Daoy (cell line): ENCODE measurements at regions not wholly inside any gene's neighbourhood (a gene's known extent, or its start where the extent isn't known, plus 50 kb on each side); places are given as distances from the start of the nearest gene placed in this dataset.

ENCODE experiments used
- DNase-seq: peaks from one replicate; pipeline ENCODE4 v3.0.0-alpha.2; 2015; ENCODE audit warnings: low read depth

DNA sequence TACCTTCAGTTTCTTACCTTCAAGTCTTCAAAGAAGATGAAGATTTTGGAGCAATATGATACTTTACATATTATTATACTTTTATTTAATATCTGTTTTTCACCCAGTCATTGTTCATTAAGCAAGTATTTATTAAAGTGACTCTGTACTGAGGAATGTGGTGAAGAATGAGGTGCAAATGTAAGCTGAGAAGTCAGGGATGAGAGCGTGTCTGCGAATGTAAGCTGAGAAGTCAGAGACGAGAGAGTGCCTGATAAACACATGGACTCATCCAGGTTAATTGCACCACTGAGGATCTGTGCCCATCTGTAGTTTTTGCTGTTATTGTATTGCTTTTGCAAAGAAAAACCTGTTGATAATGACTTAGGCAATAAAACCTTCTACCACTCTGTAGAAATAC is 211.9 kb upstream of the FAR2 start:
- peak; percentile 3 for DNase-seq

DNA sequence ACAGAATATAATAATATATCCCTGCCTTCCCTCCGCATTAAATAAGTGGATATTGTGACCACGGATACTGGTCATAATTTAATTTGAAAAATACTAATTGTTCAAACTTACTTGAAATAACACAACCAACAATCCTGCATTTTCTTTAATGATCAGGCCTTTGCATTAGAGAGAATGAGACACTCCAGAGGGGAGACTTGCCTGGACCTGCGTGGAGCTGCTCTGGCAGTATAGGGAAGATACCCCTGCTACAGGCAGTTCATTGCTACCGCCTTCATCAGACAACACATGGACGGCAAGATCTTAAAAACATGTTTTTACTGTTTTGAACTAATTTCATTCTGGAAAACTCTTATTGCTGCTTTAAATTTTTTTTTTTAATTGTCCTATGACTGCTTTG is 211.0 kb upstream of the FAR2 start:
- no peak for DNase-seq

- peak; percentile 1 for DNase-seq
Observed at GRCh38 chr12:28938581-28939235, 210.4 kb upstream of the FAR2 start.

DNA sequence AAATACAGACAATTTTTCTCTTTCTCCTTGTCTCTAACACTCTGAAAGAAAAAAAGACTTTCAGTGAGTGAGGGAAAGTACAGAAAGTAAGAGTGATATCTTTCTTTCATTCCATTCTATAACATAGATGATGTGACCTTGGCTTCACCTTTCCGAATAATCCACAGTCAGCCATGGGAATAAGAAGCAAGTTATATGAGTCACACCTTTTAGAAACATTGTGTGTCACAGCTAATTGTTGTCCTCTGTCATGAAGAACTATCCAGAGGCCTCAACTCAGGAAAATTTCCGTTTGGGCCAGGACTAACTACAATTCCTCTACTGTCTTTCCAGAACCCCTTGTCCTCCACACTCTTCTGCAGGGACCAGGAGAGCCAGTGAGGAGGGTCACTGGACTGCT is 209.7 kb upstream of the FAR2 start:
- DNase-seq = no peak

DNA sequence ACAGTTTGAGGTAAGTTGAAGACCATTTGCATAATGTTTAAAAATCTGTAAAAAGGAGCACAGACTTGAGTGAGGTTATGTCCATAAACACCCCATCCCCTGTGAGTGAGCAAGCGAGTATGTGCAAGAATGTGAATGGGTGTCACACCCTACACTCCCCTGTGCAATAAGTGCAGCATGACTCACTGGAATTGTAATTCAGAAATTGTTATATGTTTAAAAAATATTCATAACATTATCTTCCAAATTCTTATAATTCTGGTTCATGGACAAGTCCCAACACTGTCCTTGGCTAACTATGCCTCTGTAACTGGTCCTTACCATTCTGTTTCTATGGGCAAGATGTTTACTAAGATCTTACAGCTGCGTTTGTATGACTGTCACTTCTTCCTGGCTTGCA is 207.8 kb upstream of the FAR2 start:
- no peak for DNase-seq

GRCh38 chr12:28946361-28946760 is 202.7 kb upstream of the FAR2 start:
- DNase-seq = no peak

- DNase-seq = no peak
Observed at GRCh38 chr12:28948685-28949084, 200.4 kb upstream of the FAR2 start.

- no peak for DNase-seq
Observed at GRCh38 chr12:28949184-28949583, 199.9 kb upstream of the FAR2 start.

GRCh38 chr12:28950049-28950448 is 199.0 kb upstream of the FAR2 start:
- DNase-seq = no peak

GRCh38 chr12:28951935-28952334 is 197.1 kb upstream of the FAR2 start:
- no peak for DNase-seq

DNA sequence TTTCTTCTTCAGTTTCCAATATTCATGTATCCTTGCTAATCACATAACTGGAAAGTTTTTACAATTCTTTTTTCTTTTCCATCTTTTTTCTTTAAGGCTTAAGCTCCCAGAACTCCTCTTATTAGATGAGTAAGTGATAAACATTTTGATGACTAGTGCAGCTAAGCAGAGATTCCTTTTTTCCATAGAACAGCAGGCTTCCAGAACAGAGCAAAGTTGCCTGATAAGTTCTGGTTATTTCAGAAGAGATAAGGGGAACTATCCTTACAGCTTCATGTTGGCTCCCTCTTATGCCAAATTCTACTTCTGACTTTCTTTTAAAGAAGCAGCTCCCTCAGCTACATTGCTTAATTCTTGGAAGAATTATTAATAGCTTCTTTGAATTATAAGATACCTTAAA is 194.7 kb upstream of the FAR2 start:
- DNase-seq = no peak

DNA sequence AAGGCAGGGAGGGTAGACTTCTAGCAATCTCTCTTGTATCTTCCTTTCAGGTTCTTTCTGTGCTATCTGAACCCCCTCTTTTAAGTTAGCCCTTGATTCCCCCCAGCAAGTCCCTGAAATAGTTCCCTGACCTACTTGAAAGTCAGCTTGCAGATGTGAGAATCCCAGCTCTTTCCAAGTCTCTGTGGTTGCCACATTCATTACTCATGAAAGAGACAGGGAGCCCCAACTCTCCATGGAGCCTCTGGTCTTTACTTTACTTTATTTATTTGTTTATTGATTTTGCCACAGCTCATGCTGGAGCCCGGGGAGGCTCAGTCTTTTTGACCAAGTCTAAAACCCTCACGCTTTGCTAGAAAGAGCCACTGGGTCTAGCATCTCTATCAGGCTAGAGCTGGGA is 193.6 kb upstream of the FAR2 start:
- DNase-seq = no peak

DNA sequence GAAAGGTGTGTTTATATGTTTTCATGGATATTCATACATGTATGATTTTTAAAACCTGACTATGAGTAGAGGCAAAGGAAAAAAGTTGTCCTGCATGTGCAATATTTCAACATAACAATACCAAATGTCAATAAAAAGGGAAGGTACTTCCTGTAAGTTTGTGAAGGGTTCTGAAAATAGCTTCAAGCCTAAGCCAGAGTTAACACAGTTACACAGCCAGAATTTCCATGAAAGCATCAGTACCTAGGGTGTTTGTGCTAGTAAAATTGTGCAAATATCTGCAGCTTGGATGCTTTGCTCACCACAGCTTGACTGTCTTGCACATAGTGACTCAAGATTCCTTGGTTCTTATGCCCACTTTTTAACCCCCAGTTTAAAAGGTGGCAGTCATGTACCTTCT is 193.1 kb upstream of the FAR2 start:
- no peak for DNase-seq

GRCh38 chr12:28958553-28959195 is 190.4 kb upstream of the FAR2 start:
- no peak for DNase-seq

- no peak for DNase-seq
Observed at GRCh38 chr12:28961948-28962384, 187.1 kb upstream of the FAR2 start.

DNA sequence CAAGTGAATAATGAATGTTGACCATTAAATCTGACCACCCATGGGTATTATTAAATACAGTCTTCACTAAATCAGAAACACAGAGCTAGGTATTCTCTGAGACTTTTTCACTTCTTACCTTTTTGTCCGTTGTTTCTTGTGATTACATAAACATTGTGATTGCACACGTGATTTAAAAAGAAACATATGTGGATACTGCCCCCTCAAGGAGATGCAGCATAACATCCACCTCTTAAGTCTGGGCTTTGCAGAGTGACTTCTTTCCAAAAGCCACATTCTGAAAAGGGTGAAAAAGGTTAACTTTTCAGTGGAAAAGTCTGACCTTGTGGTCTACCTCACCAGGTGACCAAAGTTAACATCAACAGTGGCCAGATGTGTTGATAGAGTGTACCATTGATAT is 185.5 kb upstream of the FAR2 start:
- DNase-seq = no peak

DNA sequence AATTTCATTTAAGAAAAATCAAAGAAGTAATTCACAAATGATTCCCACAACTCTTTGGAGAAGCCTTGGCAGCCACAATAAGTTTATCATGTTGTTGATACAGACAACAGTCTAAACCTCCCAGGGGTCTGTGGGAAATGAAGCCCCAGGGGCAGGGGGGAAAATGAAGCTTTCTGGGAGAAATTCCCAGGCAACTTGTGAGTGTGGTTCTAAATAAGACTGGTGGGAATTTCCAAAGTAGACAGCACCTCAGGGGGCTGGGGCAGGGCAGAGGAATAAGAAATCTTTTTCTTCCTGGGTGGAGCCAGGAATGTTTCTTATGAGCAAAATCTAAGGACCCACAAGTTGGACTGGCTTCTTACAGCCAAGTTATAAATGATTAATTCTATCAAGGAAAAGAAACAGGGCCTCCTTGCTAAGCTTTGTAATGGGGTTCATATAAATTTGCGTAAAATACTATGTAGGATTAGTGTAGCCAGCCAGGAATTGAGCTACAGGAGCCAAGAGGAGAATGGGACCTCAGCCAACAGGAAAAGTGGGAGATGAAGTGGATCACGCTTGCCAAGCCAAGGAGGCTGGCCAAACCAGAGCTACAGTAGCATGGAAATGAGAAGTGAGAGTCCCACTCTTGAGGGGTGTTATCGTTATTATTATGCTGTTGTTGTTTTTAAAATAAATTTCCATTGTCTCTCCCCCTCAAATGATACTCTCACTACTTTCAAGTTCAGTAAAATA is 182.9 kb upstream of the FAR2 start:
- peak; percentile 9 for DNase-seq

- no peak for DNase-seq
Observed at GRCh38 chr12:28967426-28967825, 181.7 kb upstream of the FAR2 start.

DNA sequence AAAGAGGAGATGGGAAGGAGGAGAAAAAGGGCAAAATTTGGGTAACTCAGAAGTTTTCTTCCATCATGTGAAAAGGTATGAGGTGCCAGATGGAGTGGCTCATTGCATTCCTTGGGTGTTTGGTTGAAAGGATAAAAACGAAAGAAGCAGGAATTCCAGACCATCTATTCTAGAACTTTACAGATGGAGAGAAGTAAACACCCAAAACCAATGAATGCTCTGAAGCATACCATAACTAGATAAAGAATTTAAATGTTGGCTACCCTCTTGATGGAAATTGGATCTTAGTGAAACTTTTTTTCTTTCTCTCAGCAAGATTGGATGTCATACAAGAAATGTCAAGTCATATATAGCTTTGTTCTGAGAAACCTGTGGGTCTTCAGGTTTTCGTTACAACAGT is 175.6 kb upstream of the FAR2 start:
- no peak for DNase-seq

- DNase-seq = no peak
Observed at GRCh38 chr12:28974166-28974565, 174.9 kb upstream of the FAR2 start.

GRCh38 chr12:28974883-28975282 is 174.2 kb upstream of the FAR2 start:
- no peak for DNase-seq

DNA sequence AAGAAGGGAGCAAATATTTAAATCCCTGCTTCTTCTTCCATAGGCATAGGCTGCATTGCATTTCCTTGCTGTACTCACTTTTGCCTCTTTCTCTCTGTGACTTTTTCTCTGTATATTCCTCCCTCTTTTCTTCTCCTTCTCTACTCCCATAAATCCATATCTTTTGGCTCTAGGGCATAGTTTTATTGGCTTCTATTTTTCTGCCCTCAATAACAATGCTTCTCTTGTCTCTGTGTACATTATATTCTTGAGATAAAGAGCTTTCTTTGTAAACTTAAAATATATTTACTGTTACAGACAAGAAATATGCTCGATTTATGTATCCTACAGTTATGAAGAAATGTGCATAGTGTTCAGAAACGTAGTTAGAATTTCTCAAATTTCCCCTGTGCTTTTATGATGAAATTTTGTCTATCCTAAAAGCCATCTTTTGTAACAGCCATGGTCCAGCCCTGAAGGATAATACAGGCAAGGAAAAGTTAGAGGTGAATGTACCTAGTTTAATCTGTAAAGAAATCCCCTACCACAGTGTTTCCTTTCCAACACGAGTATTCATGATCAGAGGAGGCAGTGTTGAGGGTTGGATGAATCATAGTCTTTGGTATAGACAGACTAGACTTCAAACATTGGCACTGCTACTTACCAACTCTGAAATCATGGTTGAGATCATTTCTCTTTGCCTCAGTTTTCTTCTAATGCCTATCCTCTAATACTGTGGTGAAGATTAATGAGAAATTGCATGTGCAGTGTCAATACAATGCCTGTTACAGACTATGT is 173.3 kb upstream of the FAR2 start:
- DNase-seq = no peak
